ENCODE measurements at regions not wholly inside any gene's neighbourhood (a gene's known extent, or its start where the extent isn't known, plus 50 kb on each side); places are given as distances from the start of the nearest gene placed in this dataset.

DNA sequence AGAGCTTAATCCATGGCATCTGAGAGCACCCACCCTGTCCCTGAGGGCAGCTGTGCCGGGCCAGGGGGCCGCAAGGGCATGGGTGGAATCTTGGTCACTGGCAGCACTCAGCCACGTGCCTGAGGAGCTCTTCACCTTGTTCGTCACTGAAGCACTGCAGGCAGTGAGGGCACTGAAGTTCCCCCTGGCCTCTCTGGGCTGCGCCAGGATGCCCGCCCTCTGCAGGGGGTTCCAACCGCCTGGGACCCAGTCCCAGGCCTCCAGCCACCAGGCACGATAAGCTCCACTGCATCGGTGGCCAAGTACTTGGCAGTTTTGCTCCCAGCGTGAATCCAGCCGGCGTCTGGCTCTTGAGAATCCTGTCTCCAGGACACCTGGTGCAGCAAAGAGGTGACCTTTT, 96.4 kb upstream of the MED14 start:
- TF ChIP-seq YY1 (tag by site-specific recombination; IDR thresholded peaks at IDR 0.05) = no peak
- TF ChIP-seq, protein P1, sequence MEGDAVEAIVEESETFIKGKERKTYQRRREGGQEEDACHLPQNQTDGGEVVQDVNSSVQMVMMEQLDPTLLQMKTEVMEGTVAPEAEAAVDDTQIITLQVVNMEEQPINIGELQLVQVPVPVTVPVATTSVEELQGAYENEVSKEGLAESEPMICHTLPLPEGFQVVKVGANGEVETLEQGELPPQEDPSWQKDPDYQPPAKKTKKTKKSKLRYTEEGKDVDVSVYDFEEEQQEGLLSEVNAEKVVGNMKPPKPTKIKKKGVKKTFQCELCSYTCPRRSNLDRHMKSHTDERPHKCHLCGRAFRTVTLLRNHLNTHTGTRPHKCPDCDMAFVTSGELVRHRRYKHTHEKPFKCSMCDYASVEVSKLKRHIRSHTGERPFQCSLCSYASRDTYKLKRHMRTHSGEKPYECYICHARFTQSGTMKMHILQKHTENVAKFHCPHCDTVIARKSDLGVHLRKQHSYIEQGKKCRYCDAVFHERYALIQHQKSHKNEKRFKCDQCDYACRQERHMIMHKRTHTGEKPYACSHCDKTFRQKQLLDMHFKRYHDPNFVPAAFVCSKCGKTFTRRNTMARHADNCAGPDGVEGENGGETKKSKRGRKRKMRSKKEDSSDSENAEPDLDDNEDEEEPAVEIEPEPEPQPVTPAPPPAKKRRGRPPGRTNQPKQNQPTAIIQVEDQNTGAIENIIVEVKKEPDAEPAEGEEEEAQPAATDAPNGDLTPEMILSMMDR (tag by site-specific recombination; IDR thresholded peaks at IDR 0.05) = no peak
- no peak for TF ChIP-seq ZNF121 (tag by site-specific recombination; IDR thresholded peaks at IDR 0.05)
- TF ChIP-seq, protein P2, sequence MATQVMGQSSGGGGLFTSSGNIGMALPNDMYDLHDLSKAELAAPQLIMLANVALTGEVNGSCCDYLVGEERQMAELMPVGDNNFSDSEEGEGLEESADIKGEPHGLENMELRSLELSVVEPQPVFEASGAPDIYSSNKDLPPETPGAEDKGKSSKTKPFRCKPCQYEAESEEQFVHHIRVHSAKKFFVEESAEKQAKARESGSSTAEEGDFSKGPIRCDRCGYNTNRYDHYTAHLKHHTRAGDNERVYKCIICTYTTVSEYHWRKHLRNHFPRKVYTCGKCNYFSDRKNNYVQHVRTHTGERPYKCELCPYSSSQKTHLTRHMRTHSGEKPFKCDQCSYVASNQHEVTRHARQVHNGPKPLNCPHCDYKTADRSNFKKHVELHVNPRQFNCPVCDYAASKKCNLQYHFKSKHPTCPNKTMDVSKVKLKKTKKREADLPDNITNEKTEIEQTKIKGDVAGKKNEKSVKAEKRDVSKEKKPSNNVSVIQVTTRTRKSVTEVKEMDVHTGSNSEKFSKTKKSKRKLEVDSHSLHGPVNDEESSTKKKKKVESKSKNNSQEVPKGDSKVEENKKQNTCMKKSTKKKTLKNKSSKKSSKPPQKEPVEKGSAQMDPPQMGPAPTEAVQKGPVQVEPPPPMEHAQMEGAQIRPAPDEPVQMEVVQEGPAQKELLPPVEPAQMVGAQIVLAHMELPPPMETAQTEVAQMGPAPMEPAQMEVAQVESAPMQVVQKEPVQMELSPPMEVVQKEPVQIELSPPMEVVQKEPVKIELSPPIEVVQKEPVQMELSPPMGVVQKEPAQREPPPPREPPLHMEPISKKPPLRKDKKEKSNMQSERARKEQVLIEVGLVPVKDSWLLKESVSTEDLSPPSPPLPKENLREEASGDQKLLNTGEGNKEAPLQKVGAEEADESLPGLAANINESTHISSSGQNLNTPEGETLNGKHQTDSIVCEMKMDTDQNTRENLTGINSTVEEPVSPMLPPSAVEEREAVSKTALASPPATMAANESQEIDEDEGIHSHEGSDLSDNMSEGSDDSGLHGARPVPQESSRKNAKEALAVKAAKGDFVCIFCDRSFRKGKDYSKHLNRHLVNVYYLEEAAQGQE (tag by site-specific recombination; IDR thresholded peaks at IDR 0.05) = no peak
- TF ChIP-seq, protein P3, sequence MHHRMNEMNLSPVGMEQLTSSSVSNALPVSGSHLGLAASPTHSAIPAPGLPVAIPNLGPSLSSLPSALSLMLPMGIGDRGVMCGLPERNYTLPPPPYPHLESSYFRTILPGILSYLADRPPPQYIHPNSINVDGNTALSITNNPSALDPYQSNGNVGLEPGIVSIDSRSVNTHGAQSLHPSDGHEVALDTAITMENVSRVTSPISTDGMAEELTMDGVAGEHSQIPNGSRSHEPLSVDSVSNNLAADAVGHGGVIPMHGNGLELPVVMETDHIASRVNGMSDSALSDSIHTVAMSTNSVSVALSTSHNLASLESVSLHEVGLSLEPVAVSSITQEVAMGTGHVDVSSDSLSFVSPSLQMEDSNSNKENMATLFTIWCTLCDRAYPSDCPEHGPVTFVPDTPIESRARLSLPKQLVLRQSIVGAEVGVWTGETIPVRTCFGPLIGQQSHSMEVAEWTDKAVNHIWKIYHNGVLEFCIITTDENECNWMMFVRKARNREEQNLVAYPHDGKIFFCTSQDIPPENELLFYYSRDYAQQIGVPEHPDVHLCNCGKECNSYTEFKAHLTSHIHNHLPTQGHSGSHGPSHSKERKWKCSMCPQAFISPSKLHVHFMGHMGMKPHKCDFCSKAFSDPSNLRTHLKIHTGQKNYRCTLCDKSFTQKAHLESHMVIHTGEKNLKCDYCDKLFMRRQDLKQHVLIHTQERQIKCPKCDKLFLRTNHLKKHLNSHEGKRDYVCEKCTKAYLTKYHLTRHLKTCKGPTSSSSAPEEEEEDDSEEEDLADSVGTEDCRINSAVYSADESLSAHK (tag by site-specific recombination; IDR thresholded peaks at IDR 0.05) = no peak
- TF ChIP-seq ZNF76 (tag by site-specific recombination; IDR thresholded peaks at IDR 0.05; ENCODE audit: borderline replicate concordance, low read depth) = no peak
- no peak for TF ChIP-seq PRDM10 (tag by site-specific recombination; IDR thresholded peaks at IDR 0.05)
- no peak for TF ChIP-seq ZNF580 (tag by site-specific recombination; IDR thresholded peaks at IDR 0.05)
- no peak for TF ChIP-seq ZNF302 (tag by site-specific recombination; IDR thresholded peaks at IDR 0.05; ENCODE audit: low read depth)
- TF ChIP-seq GLIS2 (tag by site-specific recombination; IDR thresholded peaks at IDR 0.05) = no peak
- no peak for TF ChIP-seq ZNF391 (tag by site-specific recombination; IDR thresholded peaks at IDR 0.05; ENCODE audit: borderline replicate concordance, low read depth)
- TF ChIP-seq, protein P4, sequence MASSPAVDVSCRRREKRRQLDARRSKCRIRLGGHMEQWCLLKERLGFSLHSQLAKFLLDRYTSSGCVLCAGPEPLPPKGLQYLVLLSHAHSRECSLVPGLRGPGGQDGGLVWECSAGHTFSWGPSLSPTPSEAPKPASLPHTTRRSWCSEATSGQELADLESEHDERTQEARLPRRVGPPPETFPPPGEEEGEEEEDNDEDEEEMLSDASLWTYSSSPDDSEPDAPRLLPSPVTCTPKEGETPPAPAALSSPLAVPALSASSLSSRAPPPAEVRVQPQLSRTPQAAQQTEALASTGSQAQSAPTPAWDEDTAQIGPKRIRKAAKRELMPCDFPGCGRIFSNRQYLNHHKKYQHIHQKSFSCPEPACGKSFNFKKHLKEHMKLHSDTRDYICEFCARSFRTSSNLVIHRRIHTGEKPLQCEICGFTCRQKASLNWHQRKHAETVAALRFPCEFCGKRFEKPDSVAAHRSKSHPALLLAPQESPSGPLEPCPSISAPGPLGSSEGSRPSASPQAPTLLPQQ (tag by site-specific recombination; IDR thresholded peaks at IDR 0.05) = no peak

All from HEK293 (cell line).